Testis (tissue), 2 donors: ENCODE measurements at regions not wholly inside any gene's neighbourhood (a gene's known extent, or its start where the extent isn't known, plus 50 kb on each side); places are given as distances from the start of the nearest gene placed in this dataset.

Experiments used
- CTCF ChIP-seq, 3 experiments: fragments of 450-650 bp in 2 of 3; fragments of 200-600 bp in 1 of 3; sonication (generic) in 1 of 3; IDR thresholded peaks; one replicate each; pipeline ENCODE4 v1.5.1; 2016 to 2019; ENCODE audit warnings: antibody characterized with exemption in 3 of 3, mild to moderate bottlenecking in 2 of 3, moderate library complexity in 1 of 3
- POLR2A ChIP-seq: fragments of 450-650 bp; IDR thresholded peaks from one replicate; pipeline ENCODE4 v1.6.1; 2017; ENCODE audit warnings: antibody characterized with exemption, mild to moderate bottlenecking, moderate library complexity

DNA sequence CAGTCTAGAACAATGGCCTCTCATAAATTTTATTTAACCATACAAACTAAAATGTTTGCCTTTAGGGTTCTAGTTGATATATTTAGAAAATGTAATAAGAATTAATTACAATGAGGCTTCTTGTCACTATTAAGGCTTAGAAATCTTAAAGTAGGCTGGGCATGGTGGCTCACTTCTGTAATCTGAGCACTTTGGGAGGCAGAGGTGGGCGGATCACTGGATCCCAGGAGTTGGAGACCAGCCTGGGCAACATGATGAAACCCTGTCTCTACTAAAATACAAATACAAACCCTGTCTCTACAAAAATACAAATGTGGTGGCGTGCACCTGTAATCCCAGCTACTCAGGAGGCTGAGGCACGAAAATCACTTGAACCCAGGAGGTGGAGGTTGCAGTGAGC, 99.0 kb upstream of the ADGRF1 start:
- TF ChIP-seq CTCF (IDR thresholded peaks at IDR 0.05) = no peak
- TF ChIP-seq POLR2A = no peak
